ENCODE measurements at regions not wholly inside any gene's neighbourhood (a gene's known extent, or its start where the extent isn't known, plus 50 kb on each side); places are given as distances from the start of the nearest gene placed in this dataset.

- H3K4me1 ChIP-seq (ENCODE audit: insufficient read depth, low read length, poor library complexity, severe bottlenecking), result no peaks in the 10 kb centered on the region
- no peaks in the 10 kb centered on the region for H4K20me1 ChIP-seq (ENCODE audit: insufficient read depth, low read length, poor library complexity, severe bottlenecking)
- H3K9ac ChIP-seq (ENCODE audit: low read depth, low read length, poor library complexity, severe bottlenecking), result no peak overlapping the region
- no peaks in the 10 kb centered on the region for H3K9me3 ChIP-seq (ENCODE audit: insufficient read depth, low read depth, low read length)
- H3K4me2 ChIP-seq (ENCODE audit: low read depth, low read length, poor library complexity, severe bottlenecking), result no peak overlapping the region
- no peaks in the 10 kb centered on the region for H3F3A ChIP-seq (ENCODE audit: low read depth)
- H3K9me2 ChIP-seq (replicated peaks; ENCODE audit: low read depth, low read length), result no peaks in the 10 kb centered on the region
- no peak overlapping the region for H2AFZ ChIP-seq (ENCODE audit: low read length)
- H3K4me3 ChIP-seq (ENCODE audit: low read length, poor library complexity, severe bottlenecking), result no peak overlapping the region
- TF ChIP-seq CTCF (conservative IDR thresholded peaks at IDR 0.05; ENCODE audit: low read length), result no peak
- no peak for TF ChIP-seq EZH2phosphoT487 (IDR thresholded peaks at IDR 0.05; ENCODE audit: borderline replicate concordance)
- no peaks in the 10 kb centered on the region for H3K79me2 ChIP-seq (ENCODE audit: insufficient read depth, low read length)
- no peaks in the 10 kb centered on the region for H3K27me3 ChIP-seq (ENCODE audit: insufficient read depth, low read length, poor library complexity, severe bottlenecking)
- H3K36me3 ChIP-seq (ENCODE audit: insufficient read depth, low read length), result no peaks in the 10 kb centered on the region
These were observed 108.2 kb upstream of the ERBB4 start for GRCh38 chr2:212646698-212647366.

DNA sequence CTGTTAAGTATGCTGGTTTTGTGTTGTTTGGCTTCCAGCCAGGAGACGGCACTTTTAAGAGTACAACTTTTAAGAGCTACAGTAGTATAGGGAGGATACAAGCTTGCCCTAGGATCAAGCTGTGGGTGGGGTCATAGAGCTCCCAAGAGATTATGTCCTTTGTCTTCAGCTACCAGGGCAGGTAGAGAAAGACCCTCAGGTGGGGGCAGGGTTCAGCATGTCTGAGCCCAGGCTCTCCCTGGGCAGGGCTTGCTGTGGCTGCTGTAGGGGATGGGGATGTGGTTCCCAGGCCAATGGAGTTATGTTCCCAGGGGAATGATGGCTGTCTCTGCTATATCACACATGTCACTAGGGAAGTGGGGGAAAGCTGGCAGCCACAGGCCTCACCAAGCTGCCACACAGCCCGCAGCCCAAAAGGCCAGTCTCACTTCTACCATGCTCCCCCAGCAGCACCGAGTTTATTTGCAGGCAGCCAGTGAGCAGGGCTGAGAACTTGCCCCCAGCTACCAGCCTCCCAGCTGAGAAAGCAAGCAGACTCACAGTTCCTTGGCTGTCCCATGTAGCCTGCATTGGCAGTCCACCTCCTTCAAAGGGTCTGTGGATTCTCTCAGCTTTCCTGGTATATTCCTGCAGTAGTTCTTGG is 105.7 kb upstream of the ERBB4 start:
- no peaks in the 10 kb centered on the region for H4K20me1 ChIP-seq (ENCODE audit: insufficient read depth, low read length, poor library complexity, severe bottlenecking)
- no peaks in the 10 kb centered on the region for H3K9me3 ChIP-seq (ENCODE audit: insufficient read depth, low read depth, low read length)
- no peaks in the 10 kb centered on the region for H3K4me1 ChIP-seq (ENCODE audit: insufficient read depth, low read length, poor library complexity, severe bottlenecking)
- no peaks in the 10 kb centered on the region for H3K36me3 ChIP-seq (ENCODE audit: insufficient read depth, low read length)
- H3F3A ChIP-seq (ENCODE audit: low read depth), result no peaks in the 10 kb centered on the region
- no peak overlapping the region for H3K4me3 ChIP-seq (ENCODE audit: low read length, poor library complexity, severe bottlenecking)
- H3K4me2 ChIP-seq (ENCODE audit: low read depth, low read length, poor library complexity, severe bottlenecking), result no peak overlapping the region
- no peaks in the 10 kb centered on the region for H3K9me2 ChIP-seq (replicated peaks; ENCODE audit: low read depth, low read length)
- no peaks in the 10 kb centered on the region for H3K27me3 ChIP-seq (ENCODE audit: insufficient read depth, low read length, poor library complexity, severe bottlenecking)
- H3K79me2 ChIP-seq (ENCODE audit: insufficient read depth, low read length), result no peaks in the 10 kb centered on the region
- H2AFZ ChIP-seq (ENCODE audit: low read length), result no peak overlapping the region
- H3K9ac ChIP-seq (ENCODE audit: low read depth, low read length, poor library complexity, severe bottlenecking), result no peak overlapping the region
- no peak for TF ChIP-seq EZH2phosphoT487 (IDR thresholded peaks at IDR 0.05; ENCODE audit: borderline replicate concordance)

DNA sequence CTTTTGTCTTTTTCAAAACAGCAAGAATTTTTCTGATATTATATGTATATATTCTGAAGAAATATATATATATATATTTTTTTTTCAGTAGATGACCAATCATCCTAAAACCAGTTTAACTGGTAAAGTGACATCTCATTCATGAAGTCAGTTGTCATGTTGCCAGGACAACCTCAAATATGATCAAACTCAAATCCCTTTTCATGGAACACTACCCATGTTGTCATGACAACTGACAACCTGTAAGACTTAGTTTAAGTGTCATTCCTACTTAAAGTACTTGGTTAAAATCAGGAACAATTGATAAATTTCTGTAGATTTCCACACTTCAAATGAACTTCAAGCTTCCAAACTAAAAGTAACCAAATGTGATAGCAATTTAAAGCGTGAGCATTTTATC is 101.8 kb upstream of the ERBB4 start:
- H3K79me2 ChIP-seq (ENCODE audit: insufficient read depth, low read length), result no peaks in the 10 kb centered on the region
- no peaks in the 10 kb centered on the region for H3K36me3 ChIP-seq (ENCODE audit: insufficient read depth, low read length)
- H3K4me1 ChIP-seq (ENCODE audit: insufficient read depth, low read length, poor library complexity, severe bottlenecking), result no peaks in the 10 kb centered on the region
- H3K9ac ChIP-seq (ENCODE audit: low read depth, low read length, poor library complexity, severe bottlenecking), result no peak overlapping the region
- no peak overlapping the region for H3K4me3 ChIP-seq (ENCODE audit: low read length, poor library complexity, severe bottlenecking)
- TF ChIP-seq EZH2phosphoT487 (IDR thresholded peaks at IDR 0.05; ENCODE audit: borderline replicate concordance), result no peak
- TF ChIP-seq CTCF (conservative IDR thresholded peaks at IDR 0.05; ENCODE audit: low read length), result no peak
- no peaks in the 10 kb centered on the region for H3K9me3 ChIP-seq (ENCODE audit: insufficient read depth, low read depth, low read length)
- no peaks in the 10 kb centered on the region for H3K9me2 ChIP-seq (replicated peaks; ENCODE audit: low read depth, low read length)
- H3K4me2 ChIP-seq (ENCODE audit: low read depth, low read length, poor library complexity, severe bottlenecking), result no peak overlapping the region
- H4K20me1 ChIP-seq (ENCODE audit: insufficient read depth, low read length, poor library complexity, severe bottlenecking), result no peaks in the 10 kb centered on the region
- H3K27me3 ChIP-seq (ENCODE audit: insufficient read depth, low read length, poor library complexity, severe bottlenecking), result no peaks in the 10 kb centered on the region
- H3F3A ChIP-seq (ENCODE audit: low read depth), result no peaks in the 10 kb centered on the region
- H2AFZ ChIP-seq (ENCODE audit: low read length), result no peak overlapping the region
